Thyroid gland (tissue), 4 donors: ENCODE measurements at regions not wholly inside any gene's neighbourhood (a gene's known extent, or its start where the extent isn't known, plus 50 kb on each side); places are given as distances from the start of the nearest gene placed in this dataset.

Experiments
- POLR2A ChIP-seq, 2 donors: fragments of 450-650 bp; IDR thresholded peaks; one replicate each; pipeline ENCODE4 v1.6.1; 2017; ENCODE audit warnings: antibody characterized with exemption in 2 of 2, mild to moderate bottlenecking in 2 of 2, moderate library complexity in 1 of 2
- TF ChIP-seq, protein P1 (sequence below), 6 experiments: fragments of 200-600 bp in 3 of 6; fragments of 450-650 bp in 3 of 6; sonication (generic) in 3 of 6; IDR thresholded peaks; one replicate each; pipeline ENCODE4 v1.5.1; 2016 to 2019; ENCODE audit warnings: antibody characterized with exemption in 6 of 6, mild to moderate bottlenecking in 2 of 6, inconsistent platforms in 1 of 6, moderate library complexity in 1 of 6

DNA sequence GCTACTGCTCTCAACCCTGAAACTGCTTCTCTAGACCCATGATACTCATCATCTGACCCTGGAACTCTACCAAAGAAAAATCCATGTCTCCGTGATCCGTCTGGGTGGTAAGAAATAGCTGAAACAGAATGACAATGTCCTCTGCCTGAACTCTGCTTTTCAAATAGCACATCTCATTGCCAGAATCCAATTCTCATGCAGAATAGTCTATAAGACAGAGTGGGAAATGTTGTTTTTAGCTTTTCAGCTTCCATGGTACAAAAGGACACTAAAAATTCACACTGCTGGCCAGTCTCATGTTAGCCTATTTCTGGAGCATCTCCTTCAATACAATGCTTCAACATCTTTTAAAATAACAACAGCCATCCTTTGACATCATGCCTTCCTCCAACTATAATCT, 1355.8 kb upstream of the PRMT6 start:
- TF ChIP-seq, protein P1, sequence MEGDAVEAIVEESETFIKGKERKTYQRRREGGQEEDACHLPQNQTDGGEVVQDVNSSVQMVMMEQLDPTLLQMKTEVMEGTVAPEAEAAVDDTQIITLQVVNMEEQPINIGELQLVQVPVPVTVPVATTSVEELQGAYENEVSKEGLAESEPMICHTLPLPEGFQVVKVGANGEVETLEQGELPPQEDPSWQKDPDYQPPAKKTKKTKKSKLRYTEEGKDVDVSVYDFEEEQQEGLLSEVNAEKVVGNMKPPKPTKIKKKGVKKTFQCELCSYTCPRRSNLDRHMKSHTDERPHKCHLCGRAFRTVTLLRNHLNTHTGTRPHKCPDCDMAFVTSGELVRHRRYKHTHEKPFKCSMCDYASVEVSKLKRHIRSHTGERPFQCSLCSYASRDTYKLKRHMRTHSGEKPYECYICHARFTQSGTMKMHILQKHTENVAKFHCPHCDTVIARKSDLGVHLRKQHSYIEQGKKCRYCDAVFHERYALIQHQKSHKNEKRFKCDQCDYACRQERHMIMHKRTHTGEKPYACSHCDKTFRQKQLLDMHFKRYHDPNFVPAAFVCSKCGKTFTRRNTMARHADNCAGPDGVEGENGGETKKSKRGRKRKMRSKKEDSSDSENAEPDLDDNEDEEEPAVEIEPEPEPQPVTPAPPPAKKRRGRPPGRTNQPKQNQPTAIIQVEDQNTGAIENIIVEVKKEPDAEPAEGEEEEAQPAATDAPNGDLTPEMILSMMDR (IDR thresholded peaks at IDR 0.05): no peak
- no peak for TF ChIP-seq POLR2A (IDR thresholded peaks at IDR 0.05)
